Thyroid gland (tissue), 4 donors: ENCODE measurements at regions not wholly inside any gene's neighbourhood (a gene's known extent, or its start where the extent isn't known, plus 50 kb on each side); places are given as distances from the start of the nearest gene placed in this dataset.

Experiments
- POLR2A ChIP-seq, 2 donors: fragments of 450-650 bp; IDR thresholded peaks; one replicate each; pipeline ENCODE4 v1.6.1; 2017; ENCODE audit warnings: antibody characterized with exemption in 2 of 2, mild to moderate bottlenecking in 2 of 2, moderate library complexity in 1 of 2
- TF ChIP-seq, protein P1 (sequence below), 6 experiments: fragments of 200-600 bp in 3 of 6; fragments of 450-650 bp in 3 of 6; sonication (generic) in 3 of 6; IDR thresholded peaks; one replicate each; pipeline ENCODE4 v1.5.1; 2016 to 2019; ENCODE audit warnings: antibody characterized with exemption in 6 of 6, mild to moderate bottlenecking in 2 of 6, inconsistent platforms in 1 of 6, moderate library complexity in 1 of 6

DNA sequence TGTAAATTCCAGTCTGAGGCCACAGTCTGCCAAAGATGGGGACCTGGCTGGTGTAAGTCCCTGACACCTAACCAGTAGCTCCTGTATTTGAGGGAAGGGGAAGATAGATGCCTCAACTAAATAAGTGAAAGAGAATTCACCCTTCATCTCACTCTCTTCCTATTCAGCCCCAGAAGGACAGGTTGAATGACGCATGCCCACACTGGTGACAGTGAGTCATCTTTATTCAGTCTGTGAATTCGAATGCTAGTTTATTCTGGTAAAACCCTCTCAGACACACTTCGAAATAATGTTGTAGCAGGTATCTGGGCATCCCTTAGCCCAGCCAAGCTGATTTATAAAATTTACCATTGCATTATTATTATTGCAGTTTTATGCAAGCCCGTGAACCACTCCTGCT lies 617.0 kb upstream of the PRMT6 start:
- TF ChIP-seq POLR2A (IDR thresholded peaks at IDR 0.05): no peak
- TF ChIP-seq, protein P1, sequence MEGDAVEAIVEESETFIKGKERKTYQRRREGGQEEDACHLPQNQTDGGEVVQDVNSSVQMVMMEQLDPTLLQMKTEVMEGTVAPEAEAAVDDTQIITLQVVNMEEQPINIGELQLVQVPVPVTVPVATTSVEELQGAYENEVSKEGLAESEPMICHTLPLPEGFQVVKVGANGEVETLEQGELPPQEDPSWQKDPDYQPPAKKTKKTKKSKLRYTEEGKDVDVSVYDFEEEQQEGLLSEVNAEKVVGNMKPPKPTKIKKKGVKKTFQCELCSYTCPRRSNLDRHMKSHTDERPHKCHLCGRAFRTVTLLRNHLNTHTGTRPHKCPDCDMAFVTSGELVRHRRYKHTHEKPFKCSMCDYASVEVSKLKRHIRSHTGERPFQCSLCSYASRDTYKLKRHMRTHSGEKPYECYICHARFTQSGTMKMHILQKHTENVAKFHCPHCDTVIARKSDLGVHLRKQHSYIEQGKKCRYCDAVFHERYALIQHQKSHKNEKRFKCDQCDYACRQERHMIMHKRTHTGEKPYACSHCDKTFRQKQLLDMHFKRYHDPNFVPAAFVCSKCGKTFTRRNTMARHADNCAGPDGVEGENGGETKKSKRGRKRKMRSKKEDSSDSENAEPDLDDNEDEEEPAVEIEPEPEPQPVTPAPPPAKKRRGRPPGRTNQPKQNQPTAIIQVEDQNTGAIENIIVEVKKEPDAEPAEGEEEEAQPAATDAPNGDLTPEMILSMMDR (IDR thresholded peaks at IDR 0.05): no peak
